ENCODE measurements at regions not wholly inside any gene's neighbourhood (a gene's known extent, or its start where the extent isn't known, plus 50 kb on each side); places are given as distances from the start of the nearest gene placed in this dataset.

DNA sequence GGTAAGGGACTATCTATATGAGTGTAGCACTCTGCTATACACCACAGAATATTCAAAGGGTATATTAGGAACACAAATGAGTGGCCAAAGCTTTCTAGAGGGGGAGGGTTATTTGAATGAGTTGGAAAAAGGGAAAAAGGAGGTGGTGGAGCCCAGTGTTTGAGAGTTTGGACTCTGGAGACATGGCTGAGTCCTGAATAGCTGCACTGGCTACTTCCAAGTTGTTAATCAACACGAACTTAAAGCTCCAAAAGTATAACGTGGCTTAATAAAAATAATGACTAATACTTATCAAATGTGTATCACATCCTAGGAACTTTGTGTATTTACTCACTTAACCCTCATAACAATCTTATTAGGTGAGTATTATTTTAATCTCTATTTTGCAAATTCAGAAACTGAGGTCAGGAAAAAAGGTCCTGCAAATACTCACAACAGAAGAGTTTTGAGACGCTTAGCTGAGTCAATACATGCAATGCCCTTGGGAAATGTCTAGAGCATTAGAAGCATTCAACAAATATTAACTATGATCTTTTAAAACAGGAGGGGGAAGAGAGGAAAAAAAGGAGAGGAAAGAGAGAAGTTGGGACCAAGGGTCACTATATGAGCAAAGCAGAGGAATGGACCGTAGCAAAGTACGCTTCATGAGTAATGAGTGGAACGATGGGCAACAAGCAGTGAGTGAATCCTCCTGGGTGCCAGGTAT is 189.5 kb upstream of the HMGA2 start:
- Histone ChIP-seq H3K4me1 (ENCODE audit: insufficient read depth, low read length) (peaks cover 52% of the 10 kb centered on the region), H2AFZ (ENCODE audit: low read depth, low read length) (no peak overlapping the region), H3K27me3 (ENCODE audit: insufficient read depth, low read length) (no peaks in the 10 kb centered on the region), H3K9me3 (ENCODE audit: insufficient read depth, low read depth, low read length) (no peaks in the 10 kb centered on the region), H3K9ac (ENCODE audit: low read length) (peak overlapping the region; percentile 70), H3K79me2 (ENCODE audit: insufficient read depth, low read length) (no peaks in the 10 kb centered on the region), H3K4me3 (ENCODE audit: insufficient read depth, low read depth, low read length) (no peak overlapping the region), H3K4me2 (ENCODE audit: low read length) (peak overlapping the region; percentile 49), H4K20me1 (ENCODE audit: insufficient read depth, low read length) (no peaks in the 10 kb centered on the region), H3K27ac (ENCODE audit: low read depth, low read length) (peak overlapping the region; percentile 92), H3K36me3 (ENCODE audit: insufficient read depth, low read length) (no peaks in the 10 kb centered on the region)
- no peak overlapping the region for H3K27ac Mint-ChIP-seq (ENCODE audit: unreplicated experiment)
- H3K4me3 Mint-ChIP-seq (ENCODE audit: unreplicated experiment): no peak overlapping the region
- H3K4me1 Mint-ChIP-seq (ENCODE audit: low read depth, unreplicated experiment): peaks cover 31% of the 10 kb centered on the region
- no peaks in the 10 kb centered on the region for H3K36me3 Mint-ChIP-seq (ENCODE audit: low read depth, unreplicated experiment)
- DNase-seq (ENCODE audit: low read depth): peak; percentile 70
- no peaks in the 10 kb centered on the region for H3K27me3 Mint-ChIP-seq (ENCODE audit: low read depth, unreplicated experiment)
- no peaks in the 10 kb centered on the region for H3K9me3 Mint-ChIP-seq (ENCODE audit: unreplicated experiment)
- no peak for TF ChIP-seq EZH2 (IDR thresholded peaks at IDR 0.05; ENCODE audit: insufficient read depth, low read length)
- TF ChIP-seq, protein P1, sequence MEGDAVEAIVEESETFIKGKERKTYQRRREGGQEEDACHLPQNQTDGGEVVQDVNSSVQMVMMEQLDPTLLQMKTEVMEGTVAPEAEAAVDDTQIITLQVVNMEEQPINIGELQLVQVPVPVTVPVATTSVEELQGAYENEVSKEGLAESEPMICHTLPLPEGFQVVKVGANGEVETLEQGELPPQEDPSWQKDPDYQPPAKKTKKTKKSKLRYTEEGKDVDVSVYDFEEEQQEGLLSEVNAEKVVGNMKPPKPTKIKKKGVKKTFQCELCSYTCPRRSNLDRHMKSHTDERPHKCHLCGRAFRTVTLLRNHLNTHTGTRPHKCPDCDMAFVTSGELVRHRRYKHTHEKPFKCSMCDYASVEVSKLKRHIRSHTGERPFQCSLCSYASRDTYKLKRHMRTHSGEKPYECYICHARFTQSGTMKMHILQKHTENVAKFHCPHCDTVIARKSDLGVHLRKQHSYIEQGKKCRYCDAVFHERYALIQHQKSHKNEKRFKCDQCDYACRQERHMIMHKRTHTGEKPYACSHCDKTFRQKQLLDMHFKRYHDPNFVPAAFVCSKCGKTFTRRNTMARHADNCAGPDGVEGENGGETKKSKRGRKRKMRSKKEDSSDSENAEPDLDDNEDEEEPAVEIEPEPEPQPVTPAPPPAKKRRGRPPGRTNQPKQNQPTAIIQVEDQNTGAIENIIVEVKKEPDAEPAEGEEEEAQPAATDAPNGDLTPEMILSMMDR (IDR thresholded peaks at IDR 0.05; ENCODE audit: insufficient read depth, low read depth, low read length): no peak
- FAIRE-seq: peak; percentile 23

GRCh38 chr12:65636436-65636835 is 187.8 kb upstream of the HMGA2 start:
- H3K36me3 ChIP-seq (ENCODE audit: insufficient read depth, low read length): no peaks in the 10 kb centered on the region
- Mint-ChIP-seq H3K27ac (ENCODE audit: unreplicated experiment) (no peak overlapping the region), H3K9me3 (ENCODE audit: unreplicated experiment) (no peaks in the 10 kb centered on the region), H3K4me1 (ENCODE audit: low read depth, unreplicated experiment) (peaks cover 29% of the 10 kb centered on the region), H3K36me3 (ENCODE audit: low read depth, unreplicated experiment) (no peaks in the 10 kb centered on the region), H3K27me3 (ENCODE audit: low read depth, unreplicated experiment) (no peaks in the 10 kb centered on the region), H3K4me3 (ENCODE audit: unreplicated experiment) (no peak overlapping the region)
- no peak overlapping the region for H2AFZ ChIP-seq (ENCODE audit: low read depth, low read length)
- peaks cover 53% of the 10 kb centered on the region for H3K4me1 ChIP-seq (ENCODE audit: insufficient read depth, low read length)
- no peak overlapping the region for H3K9ac ChIP-seq (ENCODE audit: low read length)
- DNase-seq (ENCODE audit: low read depth) (no peak), FAIRE-seq (no peak)
- H3K4me3 ChIP-seq (ENCODE audit: insufficient read depth, low read depth, low read length): no peak overlapping the region
- H3K27me3 ChIP-seq (ENCODE audit: insufficient read depth, low read length): no peaks in the 10 kb centered on the region
- no peaks in the 10 kb centered on the region for H3K9me3 ChIP-seq (ENCODE audit: insufficient read depth, low read depth, low read length)
- peak overlapping the region; percentile 92 for H3K27ac ChIP-seq (ENCODE audit: low read depth, low read length)
- no peaks in the 10 kb centered on the region for H4K20me1 ChIP-seq (ENCODE audit: insufficient read depth, low read length)
- no peak overlapping the region for H3K4me2 ChIP-seq (ENCODE audit: low read length)
- no peaks in the 10 kb centered on the region for H3K79me2 ChIP-seq (ENCODE audit: insufficient read depth, low read length)
- TF ChIP-seq EZH2 (IDR thresholded peaks at IDR 0.05; ENCODE audit: insufficient read depth, low read length): no peak
- TF ChIP-seq, protein P1 (IDR thresholded peaks at IDR 0.05; ENCODE audit: insufficient read depth, low read depth, low read length): no peak

GRCh38 chr12:65637150-65637549 is 187.1 kb upstream of the HMGA2 start:
- Mint-ChIP-seq H3K4me1 (ENCODE audit: low read depth, unreplicated experiment) (peaks cover 21% of the 10 kb centered on the region), H3K27ac (ENCODE audit: unreplicated experiment) (no peak overlapping the region), H3K4me3 (ENCODE audit: unreplicated experiment) (no peak overlapping the region), H3K9me3 (ENCODE audit: unreplicated experiment) (no peaks in the 10 kb centered on the region), H3K36me3 (ENCODE audit: low read depth, unreplicated experiment) (no peaks in the 10 kb centered on the region), H3K27me3 (ENCODE audit: low read depth, unreplicated experiment) (no peaks in the 10 kb centered on the region)
- Histone ChIP-seq H2AFZ (ENCODE audit: low read depth, low read length) (no peak overlapping the region), H3K4me3 (ENCODE audit: insufficient read depth, low read depth, low read length) (no peak overlapping the region), H3K9me3 (ENCODE audit: insufficient read depth, low read depth, low read length) (no peaks in the 10 kb centered on the region), H3K4me2 (ENCODE audit: low read length) (no peak overlapping the region), H3K27ac (ENCODE audit: low read depth, low read length) (no peak overlapping the region), H3K27me3 (ENCODE audit: insufficient read depth, low read length) (no peaks in the 10 kb centered on the region), H3K9ac (ENCODE audit: low read length) (no peak overlapping the region), H4K20me1 (ENCODE audit: insufficient read depth, low read length) (no peaks in the 10 kb centered on the region), H3K4me1 (ENCODE audit: insufficient read depth, low read length) (peaks cover 48% of the 10 kb centered on the region), H3K79me2 (ENCODE audit: insufficient read depth, low read length) (no peaks in the 10 kb centered on the region), H3K36me3 (ENCODE audit: insufficient read depth, low read length) (no peaks in the 10 kb centered on the region)
- no peak for DNase-seq (ENCODE audit: low read depth)
- TF ChIP-seq EZH2 (IDR thresholded peaks at IDR 0.05; ENCODE audit: insufficient read depth, low read length): no peak
- TF ChIP-seq, protein P1 (IDR thresholded peaks at IDR 0.05; ENCODE audit: insufficient read depth, low read depth, low read length): no peak
- no peak for FAIRE-seq

Measured in astrocyte (in vitro differentiated cells and primary cell).